ENCODE measurements at regions not wholly inside any gene's neighbourhood (a gene's known extent, or its start where the extent isn't known, plus 50 kb on each side); places are given as distances from the start of the nearest gene placed in this dataset.

DNA sequence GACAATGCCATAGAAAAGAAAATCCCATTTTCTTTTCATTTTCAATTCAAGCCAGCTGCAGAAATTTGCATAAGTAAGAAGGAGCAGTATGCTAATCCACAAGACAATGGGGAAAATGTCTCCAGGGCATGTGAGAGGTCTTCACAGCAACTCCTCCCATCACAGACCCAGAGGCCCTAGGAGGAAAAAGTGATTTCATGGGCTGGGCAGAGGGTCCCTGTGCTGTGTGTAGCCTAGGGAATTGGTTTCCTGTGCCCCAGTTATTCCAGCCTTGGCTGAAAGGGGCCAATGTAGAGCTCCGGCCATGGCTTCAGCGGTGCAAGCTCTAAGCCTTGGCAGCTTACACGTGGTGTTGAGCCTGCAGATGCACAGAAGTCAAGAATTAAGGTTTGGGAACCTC is 211.4 kb downstream of the CCDC59 start:
- no peaks in the 10 kb centered on the region for H3K9me3 ChIP-seq (ENCODE audit: low read length)
- H3K9me3 Mint-ChIP-seq, result peaks cover 2 to 21% (median 5%) of the 10 kb centered on the region in 5 donors
- no peaks in the 10 kb centered on the region for H3K27me3 ChIP-seq (ENCODE audit: insufficient read depth, low read length, poor library complexity, severe bottlenecking)
- H3K4me3 ChIP-seq (ENCODE audit: low read length), result no peak overlapping the region
- no peak overlapping the region for H3K27ac Mint-ChIP-seq
- no peaks in the 10 kb centered on the region for H3K36me3 Mint-ChIP-seq
- H3K27me3 Mint-ChIP-seq, result no peaks in the 10 kb centered on the region
- DNase-seq, result no peak
- H3K4me1 ChIP-seq (ENCODE audit: insufficient read depth, low read length), result no peaks in the 10 kb centered on the region
- ChIA-PET POLR2A (no interaction called here), CTCF (no interaction called here)
- H3K36me3 ChIP-seq (ENCODE audit: insufficient read depth, low read length), result no peaks in the 10 kb centered on the region
- H3K4me3 Mint-ChIP-seq, result no peak overlapping the region
- no peaks in the 10 kb centered on the region for H3K4me1 Mint-ChIP-seq
- H3K27ac ChIP-seq (ENCODE audit: low read depth, low read length), result no peak overlapping the region

GRCh38 chr12:82144505-82144904 is 213.7 kb downstream of the CCDC59 start:
- peaks cover 2 to 13% (median 5%) of the 10 kb centered on the region in 5 donors for H3K9me3 Mint-ChIP-seq
- Histone ChIP-seq H3K27me3 (ENCODE audit: insufficient read depth, low read length, poor library complexity, severe bottlenecking) (no peaks in the 10 kb centered on the region), H3K9me3 (ENCODE audit: low read length) (no peaks in the 10 kb centered on the region), H3K36me3 (ENCODE audit: insufficient read depth, low read length) (no peaks in the 10 kb centered on the region), H3K4me1 (ENCODE audit: insufficient read depth, low read length) (no peaks in the 10 kb centered on the region), H3K27ac (ENCODE audit: low read depth, low read length) (no peak overlapping the region), H3K4me3 (ENCODE audit: low read length) (no peak overlapping the region)
- no peak overlapping the region for H3K27ac Mint-ChIP-seq
- ChIA-PET POLR2A (no interaction called here), CTCF (no interaction called here)
- H3K4me1 Mint-ChIP-seq, result no peaks in the 10 kb centered on the region
- no peaks in the 10 kb centered on the region for H3K27me3 Mint-ChIP-seq
- no peak overlapping the region for H3K4me3 Mint-ChIP-seq
- no peak for DNase-seq
- H3K36me3 Mint-ChIP-seq, result no peaks in the 10 kb centered on the region

- Mint-ChIP-seq H3K27ac (no peak overlapping the region), H3K36me3 (no peaks in the 10 kb centered on the region), H3K4me1 (no peaks in the 10 kb centered on the region), H3K9me3 (peaks cover 2 to 22% (median 3%) of the 10 kb centered on the region in 5 donors), H3K4me3 (no peak overlapping the region), H3K27me3 (peaks cover 0 to 1% of the 10 kb centered on the region in 2 donors)
- CTCF ChIA-PET, result no interaction called here
- Histone ChIP-seq H3K27me3 (ENCODE audit: insufficient read depth, low read length, poor library complexity, severe bottlenecking) (no peaks in the 10 kb centered on the region), H3K4me1 (ENCODE audit: insufficient read depth, low read length) (no peaks in the 10 kb centered on the region), H3K9me3 (ENCODE audit: low read length) (no peaks in the 10 kb centered on the region), H3K36me3 (ENCODE audit: insufficient read depth, low read length) (no peaks in the 10 kb centered on the region), H3K4me3 (ENCODE audit: low read length) (no peak overlapping the region), H3K27ac (ENCODE audit: low read depth, low read length) (no peak overlapping the region)
- POLR2A ChIA-PET, result no interaction called here
- no peak for DNase-seq
These were observed 225.8 kb downstream of the CCDC59 start for GRCh38 chr12:82132390-82132789.

- no peaks in the 10 kb centered on the region for H3K4me1 Mint-ChIP-seq
- H3K27me3 ChIP-seq (ENCODE audit: insufficient read depth, low read length, poor library complexity, severe bottlenecking), result no peaks in the 10 kb centered on the region
- no peak for DNase-seq
- no peak overlapping the region for H3K27ac Mint-ChIP-seq
- no peaks in the 10 kb centered on the region for H3K9me3 ChIP-seq (ENCODE audit: low read length)
- CTCF ChIA-PET, result no interaction called here
- peaks cover 0 to 20% (median 2%) of the 10 kb centered on the region in 5 donors for H3K9me3 Mint-ChIP-seq
- H3K4me3 Mint-ChIP-seq, result no peak overlapping the region
- no peaks in the 10 kb centered on the region for H3K36me3 Mint-ChIP-seq
- H3K36me3 ChIP-seq (ENCODE audit: insufficient read depth, low read length), result no peaks in the 10 kb centered on the region
- H3K4me1 ChIP-seq (ENCODE audit: insufficient read depth, low read length), result no peaks in the 10 kb centered on the region
- POLR2A ChIA-PET, result no interaction called here
- peaks cover 0 to 1% of the 10 kb centered on the region in 2 donors for H3K27me3 Mint-ChIP-seq
- no peak overlapping the region for H3K27ac ChIP-seq (ENCODE audit: low read depth, low read length)
- H3K4me3 ChIP-seq (ENCODE audit: low read length), result no peak overlapping the region
These were observed 227.4 kb downstream of the CCDC59 start for GRCh38 chr12:82130762-82131161.

GRCh38 chr12:82124711-82125380 is 233.3 kb downstream of the CCDC59 start:
- Mint-ChIP-seq H3K36me3 (no peaks in the 10 kb centered on the region), H3K27ac (no peak overlapping the region), H3K27me3 (peaks cover 0 to under 1% of the 10 kb centered on the region in 2 donors), H3K9me3 (peaks cover 0 to 24% (median 6%) of the 10 kb centered on the region in 5 donors), H3K4me3 (no peak overlapping the region), H3K4me1 (no peaks in the 10 kb centered on the region)
- no peak overlapping the region for H3K27ac ChIP-seq (ENCODE audit: low read depth, low read length)
- no peaks in the 10 kb centered on the region for H3K9me3 ChIP-seq (ENCODE audit: low read length)
- no peaks in the 10 kb centered on the region for H3K27me3 ChIP-seq (ENCODE audit: insufficient read depth, low read length, poor library complexity, severe bottlenecking)
- CTCF ChIA-PET, result no interaction called here
- no peak overlapping the region for H3K4me3 ChIP-seq (ENCODE audit: low read length)
- POLR2A ChIA-PET, result no interaction called here
- H3K36me3 ChIP-seq (ENCODE audit: insufficient read depth, low read length), result no peaks in the 10 kb centered on the region
- no peaks in the 10 kb centered on the region for H3K4me1 ChIP-seq (ENCODE audit: insufficient read depth, low read length)
- DNase-seq, result no peak

GRCh38 chr12:82121545-82121944 is 236.6 kb downstream of the CCDC59 start:
- DNase-seq, result no peak
- no peak overlapping the region for H3K27ac ChIP-seq (ENCODE audit: low read depth, low read length)
- Mint-ChIP-seq H3K9me3 (peaks cover 0 to 17% (median 5%) of the 10 kb centered on the region in 5 donors), H3K4me3 (no peak overlapping the region), H3K4me1 (no peaks in the 10 kb centered on the region), H3K36me3 (no peaks in the 10 kb centered on the region), H3K27me3 (no peaks in the 10 kb centered on the region), H3K27ac (no peak overlapping the region)
- POLR2A ChIA-PET, result no interaction called here
- H3K36me3 ChIP-seq (ENCODE audit: insufficient read depth, low read length), result no peaks in the 10 kb centered on the region
- CTCF ChIA-PET, result no interaction called here
- H3K4me1 ChIP-seq (ENCODE audit: insufficient read depth, low read length), result no peaks in the 10 kb centered on the region
- no peak overlapping the region for H3K4me3 ChIP-seq (ENCODE audit: low read length)
- no peaks in the 10 kb centered on the region for H3K9me3 ChIP-seq (ENCODE audit: low read length)
- H3K27me3 ChIP-seq (ENCODE audit: insufficient read depth, low read length, poor library complexity, severe bottlenecking), result no peaks in the 10 kb centered on the region

- peaks cover 0 to 17% (median 5%) of the 10 kb centered on the region in 5 donors for H3K9me3 Mint-ChIP-seq
- H3K27ac Mint-ChIP-seq, result no peak overlapping the region
- Histone ChIP-seq H3K36me3 (ENCODE audit: insufficient read depth, low read length) (no peaks in the 10 kb centered on the region), H3K9me3 (ENCODE audit: low read length) (no peaks in the 10 kb centered on the region), H3K27ac (ENCODE audit: low read depth, low read length) (no peak overlapping the region), H3K4me1 (ENCODE audit: insufficient read depth, low read length) (no peaks in the 10 kb centered on the region), H3K27me3 (ENCODE audit: insufficient read depth, low read length, poor library complexity, severe bottlenecking) (no peaks in the 10 kb centered on the region), H3K4me3 (ENCODE audit: low read length) (no peak overlapping the region)
- no peaks in the 10 kb centered on the region for H3K27me3 Mint-ChIP-seq
- no peaks in the 10 kb centered on the region for H3K4me1 Mint-ChIP-seq
- ChIA-PET CTCF (no interaction called here), POLR2A (no interaction called here)
- no peaks in the 10 kb centered on the region for H3K36me3 Mint-ChIP-seq
- no peak overlapping the region for H3K4me3 Mint-ChIP-seq
- no peak for DNase-seq
These were observed 237.3 kb downstream of the CCDC59 start for GRCh38 chr12:82120901-82121300.

GRCh38 chr12:82109243-82109642 is 248.9 kb downstream of the CCDC59 start:
- H3K27me3 ChIP-seq (ENCODE audit: insufficient read depth, low read length, poor library complexity, severe bottlenecking), result no peaks in the 10 kb centered on the region
- CTCF ChIA-PET, result no interaction called here
- no peak overlapping the region for H3K27ac Mint-ChIP-seq
- no peak overlapping the region for H3K27ac ChIP-seq (ENCODE audit: low read depth, low read length)
- no peaks in the 10 kb centered on the region for H3K4me1 Mint-ChIP-seq
- POLR2A ChIA-PET, result no interaction called here
- no peak overlapping the region for H3K4me3 Mint-ChIP-seq
- H3K36me3 ChIP-seq (ENCODE audit: insufficient read depth, low read length), result no peaks in the 10 kb centered on the region
- no peak overlapping the region for H3K4me3 ChIP-seq (ENCODE audit: low read length)
- no peaks in the 10 kb centered on the region for H3K9me3 ChIP-seq (ENCODE audit: low read length)
- peaks cover 0 to 6% (median 0%) of the 10 kb centered on the region in 5 donors for H3K9me3 Mint-ChIP-seq
- H3K27me3 Mint-ChIP-seq, result no peaks in the 10 kb centered on the region
- no peak for DNase-seq
- no peaks in the 10 kb centered on the region for H3K36me3 Mint-ChIP-seq
- H3K4me1 ChIP-seq (ENCODE audit: insufficient read depth, low read length), result no peaks in the 10 kb centered on the region

GRCh38 chr12:82108615-82109014 is 249.6 kb downstream of the CCDC59 start:
- DNase-seq, result no peak
- Histone ChIP-seq H3K27ac (ENCODE audit: low read depth, low read length) (no peak overlapping the region), H3K27me3 (ENCODE audit: insufficient read depth, low read length, poor library complexity, severe bottlenecking) (no peaks in the 10 kb centered on the region), H3K4me3 (ENCODE audit: low read length) (no peak overlapping the region), H3K4me1 (ENCODE audit: insufficient read depth, low read length) (no peaks in the 10 kb centered on the region), H3K36me3 (ENCODE audit: insufficient read depth, low read length) (no peaks in the 10 kb centered on the region), H3K9me3 (ENCODE audit: low read length) (no peaks in the 10 kb centered on the region)
- Mint-ChIP-seq H3K4me1 (no peaks in the 10 kb centered on the region), H3K9me3 (peaks cover 0 to 6% (median 0%) of the 10 kb centered on the region in 5 donors), H3K36me3 (no peaks in the 10 kb centered on the region), H3K4me3 (no peak overlapping the region), H3K27me3 (no peaks in the 10 kb centered on the region), H3K27ac (no peak overlapping the region)
- ChIA-PET CTCF (no interaction called here), POLR2A (no interaction called here)

Data from CD8-positive, alpha-beta memory T cell (primary cell).